ENCODE measurements at regions not wholly inside any gene's neighbourhood (a gene's known extent, or its start where the extent isn't known, plus 50 kb on each side); places are given as distances from the start of the nearest gene placed in this dataset.

DNA sequence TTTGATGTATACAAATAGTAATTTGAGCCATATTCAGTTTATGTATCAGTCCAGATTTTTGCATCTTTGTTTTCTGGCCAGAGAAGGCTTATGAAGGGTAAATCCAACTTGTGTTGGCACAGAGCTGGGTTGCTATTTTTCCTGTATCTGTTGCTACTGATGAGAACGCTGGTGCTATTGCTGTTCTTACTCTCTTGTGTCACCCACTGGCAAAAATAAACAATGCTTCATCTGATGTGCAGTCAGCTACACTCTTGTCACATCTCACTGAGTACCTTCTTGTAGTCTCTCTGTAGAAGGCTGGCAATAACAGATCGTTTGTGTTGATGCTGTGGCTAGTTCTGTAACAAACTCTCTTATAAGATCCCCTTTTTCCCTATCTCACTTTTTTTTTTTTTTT, 323.4 kb downstream of the CDH19 start:
- TF ChIP-seq POLR2A (IDR thresholded peaks at IDR 0.05), result no peak
- TF ChIP-seq, protein P1, sequence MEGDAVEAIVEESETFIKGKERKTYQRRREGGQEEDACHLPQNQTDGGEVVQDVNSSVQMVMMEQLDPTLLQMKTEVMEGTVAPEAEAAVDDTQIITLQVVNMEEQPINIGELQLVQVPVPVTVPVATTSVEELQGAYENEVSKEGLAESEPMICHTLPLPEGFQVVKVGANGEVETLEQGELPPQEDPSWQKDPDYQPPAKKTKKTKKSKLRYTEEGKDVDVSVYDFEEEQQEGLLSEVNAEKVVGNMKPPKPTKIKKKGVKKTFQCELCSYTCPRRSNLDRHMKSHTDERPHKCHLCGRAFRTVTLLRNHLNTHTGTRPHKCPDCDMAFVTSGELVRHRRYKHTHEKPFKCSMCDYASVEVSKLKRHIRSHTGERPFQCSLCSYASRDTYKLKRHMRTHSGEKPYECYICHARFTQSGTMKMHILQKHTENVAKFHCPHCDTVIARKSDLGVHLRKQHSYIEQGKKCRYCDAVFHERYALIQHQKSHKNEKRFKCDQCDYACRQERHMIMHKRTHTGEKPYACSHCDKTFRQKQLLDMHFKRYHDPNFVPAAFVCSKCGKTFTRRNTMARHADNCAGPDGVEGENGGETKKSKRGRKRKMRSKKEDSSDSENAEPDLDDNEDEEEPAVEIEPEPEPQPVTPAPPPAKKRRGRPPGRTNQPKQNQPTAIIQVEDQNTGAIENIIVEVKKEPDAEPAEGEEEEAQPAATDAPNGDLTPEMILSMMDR (IDR thresholded peaks at IDR 0.05), result no peak
